Testis (tissue), 2 donors: ENCODE measurements at regions not wholly inside any gene's neighbourhood (a gene's known extent, or its start where the extent isn't known, plus 50 kb on each side); places are given as distances from the start of the nearest gene placed in this dataset.

Experiments used
- DNase-seq: peaks from one replicate; pipeline ENCODE4 v3.0.0-alpha.2; 2019
- H3K27ac ChIP-seq, 2 donors: fragments of 200-600 bp; sonication (generic); one replicate each; pipeline ENCODE4 v1.5.1; 2019
- H3K27me3 ChIP-seq: fragments of 200-600 bp; sonication (generic); one replicate; pipeline ENCODE4 v1.5.1; 2019
- H3K36me3 ChIP-seq: fragments of 200-600 bp; sonication (generic); one replicate; pipeline ENCODE4 v1.5.1; 2017; ENCODE audit warnings: low read depth; ENCODE audit errors: missing control alignments
- H3K4me1 ChIP-seq: fragments of 200-600 bp; sonication (generic); one replicate; pipeline ENCODE4 v1.5.1; 2019
- H3K4me3 ChIP-seq, 2 donors: fragments of 200-600 bp; sonication (generic); one replicate each; pipeline ENCODE4 v1.5.1; 2017 to 2019
- H3K9me3 ChIP-seq: fragments of 200-600 bp; sonication (generic); one replicate; pipeline ENCODE4 v1.5.1; 2017
- POLR2A ChIP-seq: fragments of 450-650 bp; IDR thresholded peaks from one replicate; pipeline ENCODE4 v1.6.1; 2017; ENCODE audit warnings: antibody characterized with exemption, mild to moderate bottlenecking, moderate library complexity
- WGBS, 2 donors: methylation state at CpG; one replicate each; pipeline ENCODE4 v1.1.5; 2018; 5-methylcytosine and 5-hydroxymethylcytosine counted together
- intact Hi-C: fragments of 100-400 bp; cut with DNase I; formaldehyde crosslinking; loops from one replicate; pipeline ENCODE4 v1.15.1; 2023; ENCODE audit warnings: low total_unique reads
- TF ChIP-seq, protein P1 (sequence below), 3 experiments: fragments of 450-650 bp in 2 of 3; fragments of 200-600 bp in 1 of 3; sonication (generic) in 1 of 3; IDR thresholded peaks; one replicate each; pipeline ENCODE4 v1.5.1; 2016 to 2019; ENCODE audit warnings: antibody characterized with exemption in 3 of 3, mild to moderate bottlenecking in 2 of 3, moderate library complexity in 1 of 3

DNA sequence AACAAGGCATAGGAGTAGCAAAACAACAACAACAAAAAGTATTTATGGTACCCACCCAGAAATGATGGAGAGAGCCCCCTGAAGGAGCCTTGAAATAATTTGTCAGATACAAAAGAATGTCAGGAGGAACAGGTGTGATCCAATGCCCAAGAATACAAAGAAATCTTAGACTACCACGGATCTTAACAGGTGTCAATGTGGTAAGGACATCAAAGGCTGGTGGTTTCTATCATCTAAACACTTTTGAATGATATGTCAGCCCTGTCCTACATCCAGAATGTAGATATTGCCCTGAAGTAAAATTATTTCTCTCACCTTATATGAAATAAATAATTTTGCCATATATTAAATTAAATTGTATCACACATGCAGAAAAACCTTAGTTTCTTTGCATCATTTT, 386.4 kb upstream of the ANO5 start:
- H3K27me3 ChIP-seq = no peaks in the 10 kb centered on the region
- 67 to 79% methylated on average over 1 of the region's 1 CpG for WGBS, 2 donors
- H3K36me3 ChIP-seq = no peaks in the 10 kb centered on the region
- no peak overlapping the region for H3K27ac ChIP-seq
- H3K9me3 ChIP-seq = no peaks in the 10 kb centered on the region
- H3K4me3 ChIP-seq = no peak overlapping the region
- H3K4me1 ChIP-seq = no peaks in the 10 kb centered on the region
- intact Hi-C loops = no loop called here
- DNase-seq = no peak
- TF ChIP-seq, protein P1, sequence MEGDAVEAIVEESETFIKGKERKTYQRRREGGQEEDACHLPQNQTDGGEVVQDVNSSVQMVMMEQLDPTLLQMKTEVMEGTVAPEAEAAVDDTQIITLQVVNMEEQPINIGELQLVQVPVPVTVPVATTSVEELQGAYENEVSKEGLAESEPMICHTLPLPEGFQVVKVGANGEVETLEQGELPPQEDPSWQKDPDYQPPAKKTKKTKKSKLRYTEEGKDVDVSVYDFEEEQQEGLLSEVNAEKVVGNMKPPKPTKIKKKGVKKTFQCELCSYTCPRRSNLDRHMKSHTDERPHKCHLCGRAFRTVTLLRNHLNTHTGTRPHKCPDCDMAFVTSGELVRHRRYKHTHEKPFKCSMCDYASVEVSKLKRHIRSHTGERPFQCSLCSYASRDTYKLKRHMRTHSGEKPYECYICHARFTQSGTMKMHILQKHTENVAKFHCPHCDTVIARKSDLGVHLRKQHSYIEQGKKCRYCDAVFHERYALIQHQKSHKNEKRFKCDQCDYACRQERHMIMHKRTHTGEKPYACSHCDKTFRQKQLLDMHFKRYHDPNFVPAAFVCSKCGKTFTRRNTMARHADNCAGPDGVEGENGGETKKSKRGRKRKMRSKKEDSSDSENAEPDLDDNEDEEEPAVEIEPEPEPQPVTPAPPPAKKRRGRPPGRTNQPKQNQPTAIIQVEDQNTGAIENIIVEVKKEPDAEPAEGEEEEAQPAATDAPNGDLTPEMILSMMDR (IDR thresholded peaks at IDR 0.05) = no peak
- no peak for TF ChIP-seq POLR2A

DNA sequence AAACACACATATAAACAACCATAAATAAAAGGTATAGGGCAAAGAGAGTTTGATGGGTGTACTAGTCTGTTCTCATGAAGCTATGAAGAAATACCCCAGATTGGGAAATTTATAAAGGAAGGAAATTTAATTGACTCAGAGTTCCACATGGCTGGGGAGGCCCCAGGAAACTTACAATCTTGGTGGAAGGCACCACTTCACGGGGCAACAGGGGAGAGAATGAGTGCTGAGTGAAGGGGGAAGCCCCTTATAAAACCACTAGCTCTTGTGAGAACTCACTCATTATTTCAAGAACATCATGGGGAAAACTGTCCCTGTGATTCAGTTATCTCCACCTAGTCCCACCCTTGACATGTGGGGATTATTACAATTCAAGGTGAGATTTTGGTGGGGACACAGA, 385.9 kb upstream of the ANO5 start:
- Histone ChIP-seq H3K4me1 (no peaks in the 10 kb centered on the region), H3K36me3 (no peaks in the 10 kb centered on the region), H3K27ac (no peak overlapping the region), H3K9me3 (no peaks in the 10 kb centered on the region), H3K27me3 (no peaks in the 10 kb centered on the region), H3K4me3 (no peak overlapping the region)
- DNase-seq = no peak
- intact Hi-C loops = no loop called here
- no peak for TF ChIP-seq POLR2A
- TF ChIP-seq, protein P1 (IDR thresholded peaks at IDR 0.05) = no peak
- 64 to 77% methylated on average over 1 of the region's 1 CpG for whole genome bisulfite sequencing, 2 donors

DNA sequence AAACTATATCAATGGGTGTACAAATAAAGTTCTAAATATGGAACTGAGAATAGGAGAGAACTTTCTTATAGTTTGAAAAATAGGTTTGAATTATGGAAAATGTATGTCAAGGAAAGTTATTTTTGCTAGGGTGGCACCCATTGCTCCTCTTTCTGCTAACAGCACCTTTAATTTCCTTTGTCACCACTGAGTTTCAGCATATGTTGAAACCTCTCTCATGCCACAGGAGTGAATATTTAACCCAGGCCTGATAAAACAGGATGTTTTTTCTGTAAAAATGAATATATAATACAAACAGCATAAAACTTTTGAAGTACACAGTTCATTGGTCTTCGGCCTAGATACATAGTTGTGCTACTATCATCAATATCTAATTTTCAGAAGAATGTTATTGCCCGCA, 385.5 kb upstream of the ANO5 start:
- intact Hi-C loops = no loop called here
- Histone ChIP-seq H3K4me1 (no peaks in the 10 kb centered on the region), H3K27ac (no peak overlapping the region), H3K4me3 (no peak overlapping the region), H3K27me3 (no peaks in the 10 kb centered on the region), H3K9me3 (no peaks in the 10 kb centered on the region), H3K36me3 (no peaks in the 10 kb centered on the region)
- TF ChIP-seq, protein P1 (IDR thresholded peaks at IDR 0.05) = no peak
- no peak for TF ChIP-seq POLR2A
- DNase-seq = no peak
- 59 to 77% methylated on average over 2 of the region's 2 CpGs for WGBS, 2 donors

DNA sequence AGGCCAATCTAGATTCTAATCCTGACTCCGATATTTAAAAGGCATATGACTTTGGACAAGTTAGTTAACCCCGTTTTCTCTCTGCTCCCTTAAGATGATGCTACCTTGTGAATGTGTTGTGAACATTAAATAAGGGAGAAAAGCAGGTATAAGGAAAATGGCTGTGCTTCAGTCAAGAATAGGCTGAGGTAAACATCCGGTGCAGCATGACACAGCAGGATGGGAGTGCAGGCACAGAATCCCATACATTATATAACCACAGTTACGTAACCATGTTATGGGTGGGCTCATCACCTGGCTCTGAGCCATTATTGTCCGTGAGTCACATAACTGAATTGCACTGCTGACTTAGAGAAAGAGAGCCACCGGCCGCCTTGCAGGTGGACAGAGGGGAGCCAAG, 382.2 kb upstream of the ANO5 start:
- DNase-seq = no peak
- WGBS, 2 donors = 84% methylated on average over 7 of the region's 7 CpGs
- Histone ChIP-seq H3K4me3 (no peak overlapping the region), H3K36me3 (no peaks in the 10 kb centered on the region), H3K9me3 (no peaks in the 10 kb centered on the region), H3K4me1 (no peaks in the 10 kb centered on the region), H3K27ac (no peak overlapping the region), H3K27me3 (no peaks in the 10 kb centered on the region)
- no peak for TF ChIP-seq POLR2A
- intact Hi-C loops = no loop called here

DNA sequence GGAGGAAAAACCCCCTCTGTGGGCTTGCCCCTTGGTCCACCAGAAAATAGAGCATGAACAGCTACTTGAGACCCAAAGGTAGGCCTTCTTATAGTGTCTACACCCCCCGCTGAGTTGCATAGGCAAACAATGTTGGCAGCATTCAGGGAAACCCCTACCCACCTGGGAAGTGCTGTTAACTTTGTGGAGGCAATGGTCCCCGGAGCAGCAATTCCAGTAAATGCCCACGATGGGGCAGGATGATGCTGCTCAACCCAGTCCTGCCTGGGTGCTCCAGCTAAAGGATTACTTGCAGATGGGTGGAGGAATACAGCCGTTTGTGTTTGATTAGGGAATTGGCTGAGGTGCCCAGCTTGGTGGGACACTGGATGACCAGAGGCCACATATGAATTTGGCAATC, 381.3 kb upstream of the ANO5 start:
- no peaks in the 10 kb centered on the region for H3K9me3 ChIP-seq
- no peaks in the 10 kb centered on the region for H3K4me1 ChIP-seq
- no peak overlapping the region for H3K4me3 ChIP-seq
- intact Hi-C loops = no loop called here
- H3K27ac ChIP-seq = no peak overlapping the region
- peak; percentile 31 for DNase-seq
- H3K36me3 ChIP-seq = no peaks in the 10 kb centered on the region
- H3K27me3 ChIP-seq = no peaks in the 10 kb centered on the region
- 50 to 63% methylated on average over 4 of the region's 4 CpGs for WGBS, 2 donors
- TF ChIP-seq, protein P1 (IDR thresholded peaks at IDR 0.05) = no peak
- TF ChIP-seq POLR2A = no peak
